Germinal center (tissue), 1 donor: ENCODE measurements at regions not wholly inside any gene's neighbourhood (a gene's known extent, or its start where the extent isn't known, plus 50 kb on each side); places are given as distances from the start of the nearest gene placed in this dataset.

Experiments
- DNase-seq: peaks from one replicate; pipeline ENCODE4 v3.0.0; 2012; ENCODE audit warnings: mixed read lengths, low spot score

- DNase-seq, result no peak
These were observed 116.5 kb upstream of the EEF1E1 start for GRCh38 chr6:8218861-8219260.

GRCh38 chr6:8215631-8216030 is 113.3 kb upstream of the EEF1E1 start:
- no peak for DNase-seq

GRCh38 chr6:8213995-8214394 is 111.6 kb upstream of the EEF1E1 start:
- no peak for DNase-seq

- no peak for DNase-seq
These were observed 110.5 kb upstream of the EEF1E1 start for GRCh38 chr6:8212720-8213434.

GRCh38 chr6:8207869-8208191 is 105.5 kb upstream of the EEF1E1 start:
- DNase-seq, result no peak

GRCh38 chr6:8207191-8207868 is 105.0 kb upstream of the EEF1E1 start:
- DNase-seq, result no peak

GRCh38 chr6:8203337-8203736 is 101.0 kb upstream of the EEF1E1 start:
- no peak for DNase-seq

GRCh38 chr6:8201679-8202078 is 99.3 kb upstream of the EEF1E1 start:
- DNase-seq, result no peak

- no peak for DNase-seq
These were observed 97.9 kb upstream of the EEF1E1 start for GRCh38 chr6:8200255-8200654.

- no peak for DNase-seq
These were observed 93.4 kb upstream of the EEF1E1 start for GRCh38 chr6:8195714-8196102.

GRCh38 chr6:8195040-8195713 is 92.8 kb upstream of the EEF1E1 start:
- DNase-seq, result no peak

GRCh38 chr6:8194490-8194889 is 92.1 kb upstream of the EEF1E1 start:
- no peak for DNase-seq

- DNase-seq, result no peak
These were observed 91.2 kb upstream of the EEF1E1 start for GRCh38 chr6:8193541-8193940.

- DNase-seq, result no peak
These were observed 90.2 kb upstream of the EEF1E1 start for GRCh38 chr6:8192597-8192996.

GRCh38 chr6:8192067-8192466 is 89.7 kb upstream of the EEF1E1 start:
- no peak for DNase-seq

GRCh38 chr6:8191629-8192028 is 89.3 kb upstream of the EEF1E1 start:
- no peak for DNase-seq

- DNase-seq, result no peak
These were observed 84.9 kb upstream of the EEF1E1 start for GRCh38 chr6:8187209-8187608.

GRCh38 chr6:8182902-8183665 is 80.7 kb upstream of the EEF1E1 start:
- no peak for DNase-seq

- no peak for DNase-seq
These were observed 79.8 kb upstream of the EEF1E1 start for GRCh38 chr6:8181951-8182845.

- DNase-seq, result no peak
These were observed 79.0 kb upstream of the EEF1E1 start for GRCh38 chr6:8181160-8181881.
